ENCODE measurements at regions not wholly inside any gene's neighbourhood (a gene's known extent, or its start where the extent isn't known, plus 50 kb on each side); places are given as distances from the start of the nearest gene placed in this dataset.

DNA sequence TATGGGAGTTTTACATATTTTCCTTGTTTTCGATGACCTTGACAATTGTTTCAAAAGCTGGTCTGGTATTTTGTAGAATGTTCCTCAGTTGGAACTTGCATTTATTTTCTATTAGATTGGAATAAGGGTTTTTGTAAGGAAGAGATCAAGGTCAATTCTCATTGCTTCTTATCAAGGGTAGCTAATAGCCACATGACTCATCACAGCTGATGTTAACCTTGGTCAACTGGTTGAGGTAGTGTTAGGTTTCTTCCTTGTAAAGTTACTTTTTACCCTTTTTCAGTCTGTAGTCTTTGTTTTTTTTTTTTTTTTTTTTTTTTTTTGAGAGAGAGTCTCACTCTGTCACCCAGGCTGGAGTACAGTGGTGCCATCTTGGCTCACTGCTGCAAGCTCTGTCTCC lies 257.2 kb downstream of the SNCA start:
- no peak overlapping the region for H3K27ac Mint-ChIP-seq
- H3K9me3 Mint-ChIP-seq = no peaks in the 10 kb centered on the region
- H3K4me3 Mint-ChIP-seq = no peak overlapping the region
- no peaks in the 10 kb centered on the region for H3K27me3 Mint-ChIP-seq
- no peaks in the 10 kb centered on the region for H3K4me1 Mint-ChIP-seq
- no peak for DNase-seq
- H3K36me3 Mint-ChIP-seq = peaks cover 2% of the 10 kb centered on the region

DNA sequence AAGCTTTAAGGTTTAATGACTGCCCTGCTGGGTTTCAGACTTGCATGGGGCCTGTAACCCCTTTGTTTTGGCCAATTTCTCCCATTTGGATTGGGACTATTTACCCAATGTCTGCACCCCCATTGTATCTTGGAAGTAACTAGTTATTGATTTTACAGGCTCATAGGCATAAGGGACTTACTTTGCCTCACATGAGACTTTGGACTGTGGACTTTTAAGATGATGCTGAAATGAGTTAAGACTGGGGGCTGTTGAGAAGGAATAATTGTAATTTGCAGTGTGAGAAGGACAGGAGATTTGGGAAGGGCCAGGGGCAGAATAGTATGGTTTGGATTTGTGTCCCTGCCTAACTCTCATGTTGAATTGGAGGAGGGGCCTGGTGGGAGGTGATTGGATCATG lies 260.7 kb downstream of the SNCA start:
- no peaks in the 10 kb centered on the region for H3K9me3 Mint-ChIP-seq
- no peak overlapping the region for H3K27ac Mint-ChIP-seq
- no peak overlapping the region for H3K4me3 Mint-ChIP-seq
- H3K4me1 Mint-ChIP-seq = no peaks in the 10 kb centered on the region
- peaks cover under 1% of the 10 kb centered on the region for H3K36me3 Mint-ChIP-seq
- no peaks in the 10 kb centered on the region for H3K27me3 Mint-ChIP-seq
- DNase-seq = no peak

DNA sequence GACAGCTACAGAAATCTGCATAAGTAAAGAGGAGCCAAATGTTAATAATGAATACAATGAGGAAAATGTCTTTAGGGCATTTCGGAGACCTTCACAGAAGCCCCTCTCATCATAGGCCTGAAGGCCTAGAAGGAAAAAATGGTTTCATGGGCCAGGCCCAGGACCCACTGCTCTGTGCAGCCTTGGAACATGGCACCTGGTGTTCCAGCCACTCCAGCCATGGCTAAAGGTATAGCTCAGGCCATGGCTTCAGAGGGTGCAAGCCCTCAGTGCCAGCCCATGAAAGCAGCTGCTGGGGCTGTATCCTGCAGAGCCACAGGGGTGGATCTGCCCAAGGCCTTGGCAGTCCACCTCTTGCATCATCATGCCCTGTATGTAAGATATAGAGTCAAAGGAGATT lies 261.1 kb downstream of the SNCA start:
- H3K27me3 Mint-ChIP-seq = no peaks in the 10 kb centered on the region

DNA sequence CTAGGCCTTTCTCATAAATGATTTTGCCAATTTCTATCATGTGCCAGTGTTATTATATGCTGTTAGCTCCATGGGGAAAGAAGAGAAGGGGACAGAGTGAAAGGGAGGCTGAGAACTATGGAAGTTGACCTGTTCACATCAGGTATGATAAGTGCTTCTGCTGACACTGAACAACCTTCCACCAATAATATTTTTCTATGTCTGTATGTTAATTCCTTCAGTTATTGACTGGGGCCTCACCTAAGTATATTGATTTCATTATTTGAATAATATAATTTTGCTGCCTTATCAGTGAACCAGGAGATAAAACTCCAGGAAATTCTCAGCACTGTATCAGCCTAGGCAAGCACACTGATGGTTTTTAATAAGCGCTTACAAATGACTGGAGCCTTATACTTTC lies 262.8 kb downstream of the SNCA start:
- Mint-ChIP-seq H3K9me3 (no peaks in the 10 kb centered on the region), H3K27me3 (no peaks in the 10 kb centered on the region), H3K36me3 (no peaks in the 10 kb centered on the region), H3K4me1 (no peaks in the 10 kb centered on the region), H3K27ac (no peak overlapping the region), H3K4me3 (no peak overlapping the region)
- no peak for DNase-seq

More for the DNA sequence above, 261.1 kb downstream of the SNCA start:
- no peak overlapping the region for H3K4me3 Mint-ChIP-seq
- H3K4me1 Mint-ChIP-seq = no peaks in the 10 kb centered on the region
- no peaks in the 10 kb centered on the region for H3K9me3 Mint-ChIP-seq
- H3K36me3 Mint-ChIP-seq = no peaks in the 10 kb centered on the region
- no peak for DNase-seq
- no peak overlapping the region for H3K27ac Mint-ChIP-seq

DNA sequence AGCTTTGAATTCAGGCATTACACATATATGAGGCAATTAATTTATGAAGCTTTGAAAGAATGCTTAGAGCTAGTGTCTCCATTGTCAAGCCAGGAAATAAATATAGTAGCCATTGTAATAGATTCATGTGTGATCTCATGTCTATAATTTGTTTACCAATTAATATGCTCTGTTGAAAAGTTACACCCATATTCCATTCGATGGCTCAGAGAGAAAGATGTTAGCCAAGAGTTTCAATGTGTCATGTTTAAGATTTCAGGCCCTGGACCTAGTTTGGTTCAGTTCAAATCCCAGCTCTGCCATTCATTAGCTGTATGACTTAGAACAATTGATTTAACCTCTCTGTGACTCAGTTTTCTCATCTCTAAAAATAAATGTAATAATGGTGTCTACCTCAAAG lies 263.3 kb downstream of the SNCA start:
- no peak overlapping the region for H3K27ac Mint-ChIP-seq
- H3K4me3 Mint-ChIP-seq = no peak overlapping the region
- H3K36me3 Mint-ChIP-seq = no peaks in the 10 kb centered on the region
- DNase-seq = no peak
- no peaks in the 10 kb centered on the region for H3K9me3 Mint-ChIP-seq
- H3K27me3 Mint-ChIP-seq = no peaks in the 10 kb centered on the region
- H3K4me1 Mint-ChIP-seq = no peaks in the 10 kb centered on the region

DNA sequence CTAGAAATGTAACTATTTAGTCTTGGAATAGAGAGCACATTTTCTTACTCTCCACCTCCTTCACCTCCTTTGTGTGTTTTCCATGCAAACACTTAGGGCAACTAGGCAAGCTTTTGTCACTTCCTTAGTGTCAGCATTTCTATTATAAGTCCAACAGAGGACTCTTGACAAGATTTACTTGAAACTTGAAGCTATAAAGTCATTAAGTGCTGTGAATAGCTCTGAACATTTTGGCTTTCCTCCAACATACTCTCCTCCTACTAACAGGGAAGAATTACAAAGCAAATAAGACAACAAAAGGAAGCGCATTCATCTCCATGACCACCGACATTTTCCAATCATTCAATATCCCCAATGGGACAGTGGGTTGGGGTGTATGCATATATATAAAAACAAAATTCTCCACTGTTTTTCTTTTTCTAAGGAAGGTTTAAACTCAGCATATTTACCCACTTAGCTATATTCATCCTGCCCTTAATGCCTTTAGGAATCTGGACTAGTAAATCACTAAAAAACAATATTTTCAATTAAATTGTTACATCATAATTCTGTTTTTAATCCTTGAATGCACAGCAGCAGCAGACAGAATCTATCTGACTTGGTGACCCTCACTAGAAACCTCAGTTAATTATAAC lies 264.6 kb downstream of the SNCA start:
- DNase-seq = no peak
- Mint-ChIP-seq H3K27me3 (no peaks in the 10 kb centered on the region), H3K9me3 (no peaks in the 10 kb centered on the region), H3K36me3 (no peaks in the 10 kb centered on the region), H3K4me1 (no peaks in the 10 kb centered on the region), H3K27ac (no peak overlapping the region), H3K4me3 (no peak overlapping the region)

DNA sequence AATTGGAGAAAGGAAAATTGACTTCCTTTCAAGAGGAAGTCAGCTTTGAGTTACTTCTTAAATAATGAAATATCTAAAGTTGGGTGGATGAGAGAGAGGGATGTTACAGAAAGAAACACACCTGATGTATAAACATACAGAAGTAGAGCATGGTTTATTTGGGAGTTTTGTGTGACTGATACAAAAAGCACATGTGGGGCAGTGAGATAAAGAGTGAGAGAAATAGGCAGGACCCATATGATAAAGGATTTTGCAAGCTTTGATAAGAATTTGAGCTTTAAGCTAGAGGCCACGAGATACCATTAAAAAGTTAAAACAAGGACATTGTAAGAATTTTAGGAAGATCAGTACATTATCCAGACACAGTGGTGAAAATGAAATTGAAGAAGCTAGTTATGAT lies 263.3 kb upstream of the GPRIN3 start:
- Mint-ChIP-seq H3K4me1 (no peaks in the 10 kb centered on the region), H3K36me3 (no peaks in the 10 kb centered on the region)

DNA sequence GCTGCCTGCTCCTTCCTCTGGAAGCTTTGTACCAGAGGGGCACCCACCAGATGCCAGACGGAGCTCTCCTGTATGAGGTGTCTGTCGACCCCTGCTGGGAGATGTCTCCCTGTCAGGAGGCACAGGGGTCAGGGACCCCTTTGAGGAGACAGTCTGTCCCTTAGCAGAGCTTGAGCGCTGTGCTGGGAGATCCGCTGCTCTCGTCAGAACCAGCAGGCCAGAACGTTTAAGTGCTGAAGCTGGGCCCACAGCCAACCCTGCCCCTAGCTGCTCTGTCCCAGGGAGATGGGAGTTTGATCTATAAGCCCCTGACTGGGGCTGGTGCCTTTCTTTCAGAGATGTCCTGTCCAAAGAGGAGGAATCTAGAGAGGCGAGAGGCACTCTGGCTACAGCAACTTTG lies 260.3 kb upstream of the GPRIN3 start:
- Mint-ChIP-seq H3K4me1 (peaks cover 3% of the 10 kb centered on the region), H3K4me3 (no peak overlapping the region), H3K9me3 (no peaks in the 10 kb centered on the region)

More for the DNA sequence above, 263.3 kb upstream of the GPRIN3 start:
- no peak overlapping the region for H3K27ac Mint-ChIP-seq
- no peaks in the 10 kb centered on the region for H3K27me3 Mint-ChIP-seq
- no peaks in the 10 kb centered on the region for H3K9me3 Mint-ChIP-seq
- H3K4me3 Mint-ChIP-seq = no peak overlapping the region
- DNase-seq = no peak

DNA sequence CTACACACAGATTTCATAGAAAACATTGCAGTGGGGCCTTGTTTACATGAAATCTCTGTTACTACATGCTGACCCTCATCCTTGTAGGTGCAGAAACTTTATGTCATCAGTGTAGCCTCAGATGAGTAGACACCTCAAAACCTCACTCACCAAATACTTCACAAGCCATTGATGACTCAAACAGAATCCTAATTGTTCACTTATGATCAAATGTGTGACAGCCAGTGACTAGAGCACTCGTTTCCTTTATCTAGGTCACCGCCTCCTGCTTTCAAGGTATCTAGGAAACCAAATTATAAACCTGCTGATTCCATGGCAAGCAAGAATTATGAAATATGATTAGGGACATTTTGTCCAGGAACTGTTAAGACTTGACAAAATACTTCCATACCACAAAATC lies 255.8 kb upstream of the GPRIN3 start:
- Mint-ChIP-seq H3K27ac (no peak overlapping the region), H3K9me3 (no peaks in the 10 kb centered on the region), H3K4me3 (no peak overlapping the region), H3K36me3 (no peaks in the 10 kb centered on the region), H3K4me1 (peaks cover 3% of the 10 kb centered on the region), H3K27me3 (no peaks in the 10 kb centered on the region)
- DNase-seq = no peak

More for the DNA sequence above, 260.3 kb upstream of the GPRIN3 start:
- Mint-ChIP-seq H3K27me3 (no peaks in the 10 kb centered on the region), H3K27ac (no peak overlapping the region), H3K36me3 (no peaks in the 10 kb centered on the region)
- DNase-seq = no peak

DNA sequence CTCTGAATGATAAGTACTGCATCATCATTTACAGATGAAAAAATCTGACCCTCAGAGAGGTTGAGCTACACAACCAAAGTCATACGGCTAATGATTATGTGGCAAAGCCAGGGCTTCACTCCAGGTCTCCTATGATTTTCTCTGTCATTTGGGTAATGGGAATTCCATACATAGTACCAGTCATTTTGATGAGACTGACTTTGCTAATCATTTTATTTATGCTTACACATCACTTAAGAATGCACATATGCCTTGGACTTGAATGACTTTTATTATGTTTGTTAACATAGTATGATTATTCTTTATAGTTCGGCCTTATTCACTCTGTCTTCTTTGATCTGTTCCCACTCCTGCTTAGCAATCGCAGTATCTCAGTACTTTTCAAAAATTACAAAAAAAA lies 255.1 kb upstream of the GPRIN3 start:
- Mint-ChIP-seq H3K36me3 (no peaks in the 10 kb centered on the region), H3K9me3 (no peaks in the 10 kb centered on the region), H3K27ac (no peak overlapping the region), H3K4me1 (peaks cover 3% of the 10 kb centered on the region), H3K4me3 (no peak overlapping the region), H3K27me3 (no peaks in the 10 kb centered on the region)
- no peak for DNase-seq

DNA sequence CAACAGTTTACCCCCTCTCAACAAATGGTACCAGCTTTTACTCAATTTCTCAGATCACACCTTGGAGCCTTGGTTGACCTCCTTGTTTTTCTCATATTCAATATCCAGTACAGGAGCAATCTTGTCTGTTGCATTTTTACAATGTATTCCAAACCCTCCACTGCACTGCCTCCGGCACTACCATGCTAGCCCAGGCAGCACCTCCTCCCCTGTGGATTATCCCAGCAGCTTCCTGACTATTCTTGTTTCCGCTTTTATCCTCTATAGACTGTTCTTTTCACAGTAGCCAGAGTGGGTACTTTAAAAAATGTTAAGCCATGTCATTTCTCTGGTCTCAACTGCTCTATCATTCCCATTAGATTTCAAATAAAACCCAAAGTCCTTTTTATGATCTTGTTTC lies 253.4 kb upstream of the GPRIN3 start:
- DNase-seq = no peak
- Mint-ChIP-seq H3K4me3 (no peak overlapping the region), H3K4me1 (peaks cover 3% of the 10 kb centered on the region), H3K36me3 (no peaks in the 10 kb centered on the region), H3K27ac (no peak overlapping the region), H3K9me3 (no peaks in the 10 kb centered on the region), H3K27me3 (no peaks in the 10 kb centered on the region)

DNA sequence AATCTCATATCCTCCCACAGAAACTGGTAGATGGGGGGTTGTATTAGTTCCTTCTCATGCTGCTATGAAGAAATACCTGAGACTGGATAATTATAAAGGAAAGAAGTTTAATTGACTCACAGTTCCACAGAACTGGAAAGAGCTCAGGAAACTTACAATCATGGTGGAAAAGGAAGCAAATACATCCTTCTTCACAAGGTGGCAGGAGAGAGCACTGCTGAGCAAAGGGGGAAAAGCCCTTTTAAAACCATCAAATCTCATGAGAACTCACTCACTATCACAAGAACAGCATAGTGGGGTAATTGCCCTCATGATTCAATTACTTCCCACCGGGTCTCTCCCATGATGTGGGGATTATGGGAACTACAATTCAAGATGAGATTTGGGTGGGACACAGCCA lies 250.5 kb upstream of the GPRIN3 start:
- no peaks in the 10 kb centered on the region for H3K4me1 Mint-ChIP-seq
- no peaks in the 10 kb centered on the region for H3K27me3 Mint-ChIP-seq
- no peak for DNase-seq
- H3K27ac Mint-ChIP-seq = no peak overlapping the region
- no peaks in the 10 kb centered on the region for H3K9me3 Mint-ChIP-seq
- no peaks in the 10 kb centered on the region for H3K36me3 Mint-ChIP-seq
- no peak overlapping the region for H3K4me3 Mint-ChIP-seq

DNA sequence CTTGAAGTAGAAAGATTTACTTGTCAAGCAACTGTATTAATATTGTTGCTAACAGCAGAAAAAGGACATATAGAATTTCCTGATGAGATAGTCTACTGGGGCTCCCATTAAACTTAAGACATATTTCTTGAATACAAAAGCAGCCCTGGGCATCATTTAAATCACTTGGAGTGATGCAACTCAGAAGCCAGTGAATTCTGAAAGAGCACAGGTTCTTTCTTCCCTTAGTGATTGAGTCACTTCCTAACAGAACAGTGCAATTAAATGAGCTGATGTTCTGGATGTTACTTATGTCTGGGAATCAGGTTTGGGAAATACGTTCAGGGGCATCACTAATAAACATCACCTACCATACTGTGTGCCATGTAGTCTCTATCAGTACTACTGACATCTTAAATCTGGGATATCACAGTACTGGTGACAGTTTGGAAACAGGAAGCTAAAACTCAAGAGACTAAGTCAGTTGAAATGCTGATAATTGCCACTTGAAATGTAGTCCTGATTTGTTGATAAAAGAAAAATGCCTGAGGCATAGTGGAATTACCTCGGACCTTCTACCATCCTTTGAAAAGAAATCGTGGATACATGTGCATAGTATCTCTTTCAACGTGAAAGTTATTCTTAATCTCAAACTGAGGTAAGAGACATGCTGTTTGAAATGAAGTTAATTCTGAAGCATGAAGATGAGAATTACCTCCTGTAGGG lies 249.2 kb upstream of the GPRIN3 start:
- no peak overlapping the region for H3K4me3 Mint-ChIP-seq
- no peak overlapping the region for H3K27ac Mint-ChIP-seq
- no peaks in the 10 kb centered on the region for H3K4me1 Mint-ChIP-seq
- no peaks in the 10 kb centered on the region for H3K36me3 Mint-ChIP-seq
- no peak for DNase-seq
- no peaks in the 10 kb centered on the region for H3K27me3 Mint-ChIP-seq
- no peaks in the 10 kb centered on the region for H3K9me3 Mint-ChIP-seq

DNA sequence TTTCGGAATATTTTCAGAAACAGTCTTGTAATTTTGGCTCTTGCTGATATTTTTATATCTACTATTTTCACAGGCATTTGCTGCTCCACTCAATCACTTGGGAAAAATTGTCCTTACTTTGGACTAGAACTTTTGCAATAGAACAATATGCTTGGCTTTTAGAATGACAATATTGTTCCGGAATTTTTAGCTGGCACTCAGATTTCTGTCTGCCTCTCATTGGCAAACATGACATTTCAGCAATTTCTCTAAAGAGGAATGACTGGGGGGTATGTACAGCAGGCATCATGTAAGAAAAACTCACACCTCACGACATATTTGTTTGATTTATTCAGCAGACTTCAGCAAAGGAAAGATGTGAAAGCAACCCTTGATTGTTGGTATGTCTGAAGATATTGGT lies 243.6 kb upstream of the GPRIN3 start:
- Mint-ChIP-seq H3K27ac (no peak overlapping the region), H3K36me3 (no peaks in the 10 kb centered on the region), H3K4me3 (no peak overlapping the region), H3K9me3 (no peaks in the 10 kb centered on the region), H3K4me1 (no peaks in the 10 kb centered on the region), H3K27me3 (peaks cover 4% of the 10 kb centered on the region)
- DNase-seq = no peak

DNA sequence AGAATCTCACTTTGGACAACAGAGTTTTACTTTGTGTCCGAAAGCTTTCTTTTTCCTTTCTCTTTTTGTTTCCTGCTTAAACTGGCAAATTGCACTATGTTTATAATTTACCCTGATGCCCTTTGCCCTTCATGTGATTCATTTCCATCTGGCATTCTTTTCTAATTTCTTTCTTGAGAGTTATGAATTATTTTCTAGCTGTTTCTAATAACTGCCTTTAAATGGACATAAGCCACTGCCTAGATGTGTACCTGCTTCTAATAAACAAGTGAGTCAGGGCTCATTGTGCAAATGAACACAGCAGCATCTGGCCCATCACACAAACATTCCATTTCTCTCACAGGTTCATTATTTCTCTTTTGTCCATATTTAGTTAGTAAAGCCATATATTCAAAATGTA lies 242.3 kb upstream of the GPRIN3 start:
- Mint-ChIP-seq H3K27ac (no peak overlapping the region), H3K36me3 (no peaks in the 10 kb centered on the region)

DNA sequence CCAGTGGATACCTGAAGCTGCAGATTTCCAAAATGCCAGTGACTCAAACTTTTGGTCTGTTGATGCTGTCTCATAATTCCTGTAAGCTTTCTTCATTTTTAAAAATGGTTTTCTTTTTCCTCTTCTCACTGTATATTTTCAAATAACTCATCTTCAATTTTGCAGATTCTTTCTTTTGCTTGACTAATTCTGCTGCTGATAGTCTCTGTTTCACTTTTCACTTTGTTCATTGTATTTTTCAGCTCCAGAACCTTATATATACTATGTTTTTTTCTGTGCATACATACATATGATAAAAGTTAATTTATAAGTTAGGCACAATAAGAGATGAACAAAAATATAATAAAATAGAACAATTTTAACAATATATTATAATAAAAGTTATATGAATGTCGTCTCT lies 237.7 kb upstream of the GPRIN3 start:
- Mint-ChIP-seq H3K27ac (no peak overlapping the region), H3K4me1 (no peaks in the 10 kb centered on the region), H3K27me3 (peaks cover 4% of the 10 kb centered on the region), H3K9me3 (peaks cover 20% of the 10 kb centered on the region), H3K4me3 (no peak overlapping the region), H3K36me3 (peaks cover 2% of the 10 kb centered on the region)
- DNase-seq = no peak

More for the DNA sequence above, 242.3 kb upstream of the GPRIN3 start:
- Mint-ChIP-seq H3K27me3 (peaks cover 4% of the 10 kb centered on the region), H3K9me3 (peaks cover 5% of the 10 kb centered on the region), H3K4me3 (no peak overlapping the region), H3K4me1 (no peaks in the 10 kb centered on the region)
- DNase-seq = no peak

All from activated naive CD8-positive, alpha-beta T cell treated with anti-CD3 and anti-CD28 coated beads for 36 hours (primary cell).